Vagina (tissue), 2 donors: ENCODE measurements at regions not wholly inside any gene's neighbourhood (a gene's known extent, or its start where the extent isn't known, plus 50 kb on each side); places are given as distances from the start of the nearest gene placed in this dataset.

ENCODE experiments used
- DNase-seq, 2 donors: peaks; one replicate each; pipeline ENCODE4 v3.0.0-alpha.2; 2017; ENCODE audit errors: extremely low spot score in 2 of 2
- H3K27ac ChIP-seq: fragments of 200-600 bp; sonication (generic); one replicate; pipeline ENCODE4 v1.5.1; 2019
- H3K27me3 ChIP-seq: fragments of 200-600 bp; sonication (generic); one replicate; pipeline ENCODE4 v1.5.1; 2019
- H3K36me3 ChIP-seq, 2 donors: fragments of 200-600 bp; sonication (generic); one replicate each; pipeline ENCODE4 v1.5.1; 2017 to 2019
- H3K4me1 ChIP-seq: fragments of 200-600 bp; sonication (generic); one replicate; pipeline ENCODE4 v1.5.1; 2019
- H3K4me3 ChIP-seq, 2 donors: fragments of 200-600 bp; sonication (generic); 1 replicate in 1 of 2; 2 replicates in 1 of 2; pipeline ENCODE4 v1.5.1; 2016 to 2019
- H3K9me3 ChIP-seq: fragments of 200-600 bp; sonication (generic); one replicate; pipeline ENCODE4 v1.5.1; 2019
- CTCF ChIP-seq, 3 experiments: fragments of 450-650 bp in 2 of 3; fragments of 200-600 bp in 1 of 3; sonication (generic) in 1 of 3; IDR thresholded peaks; one replicate each; pipeline ENCODE4 v1.5.1; 2017 to 2019; ENCODE audit warnings: antibody characterized with exemption in 3 of 3, mild to moderate bottlenecking in 2 of 3, moderate library complexity in 2 of 3
- POLR2A ChIP-seq, 2 donors: fragments of 450-650 bp; IDR thresholded peaks; one replicate each; pipeline ENCODE4 v1.6.1; 2017; ENCODE audit warnings: antibody characterized with exemption in 2 of 2, mild to moderate bottlenecking in 2 of 2, moderate library complexity in 2 of 2
- POLR2AphosphoS5 ChIP-seq, 2 donors: sonication (generic); formaldehyde crosslinking; IDR thresholded peaks; one replicate each; pipeline ENCODE4 v1.9.0; 2017; ENCODE audit warnings: antibody characterized with exemption in 2 of 2, mild to moderate bottlenecking in 2 of 2, low read depth in 1 of 2; ENCODE audit not compliant: insufficient read depth in 1 of 2
- intact Hi-C: fragments of 100-400 bp; cut with DNase I; formaldehyde crosslinking; loops from one replicate; pipeline ENCODE4 v1.15.1; 2023

DNA sequence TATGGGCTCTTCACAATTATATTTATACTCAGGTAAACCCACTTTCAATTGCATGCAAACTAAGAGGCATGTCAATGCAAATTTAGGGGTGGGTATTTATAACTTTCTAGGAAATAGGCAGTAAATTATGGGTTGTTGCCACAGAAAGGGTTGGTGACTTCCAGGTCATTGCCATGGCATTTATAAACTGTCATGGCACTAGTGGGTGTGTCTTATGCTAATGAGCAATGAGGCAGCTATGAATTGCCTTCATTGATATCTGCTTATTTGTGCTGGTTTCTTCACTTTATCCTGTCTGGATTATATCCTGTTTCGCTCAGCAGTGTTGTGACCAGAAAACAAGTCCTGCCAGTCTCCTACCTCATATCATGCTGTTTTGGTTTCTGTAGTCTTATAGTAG, 597.3 kb upstream of the DAB2 start:
- intact Hi-C loops, result no loop called here
- Histone ChIP-seq H3K27me3 (no peaks in the 10 kb centered on the region), H3K36me3 (no peaks in the 10 kb centered on the region), H3K9me3 (no peaks in the 10 kb centered on the region), H3K4me3 (no peak overlapping the region), H3K27ac (no peak overlapping the region), H3K4me1 (no peaks in the 10 kb centered on the region)
- no peak for DNase-seq
- no peak for TF ChIP-seq CTCF (IDR thresholded peaks at IDR 0.05)
- no peak for TF ChIP-seq POLR2AphosphoS5 (IDR thresholded peaks at IDR 0.05; ENCODE audit: insufficient read depth in 1 of 2, low read depth in 1 of 2)
- TF ChIP-seq POLR2A (IDR thresholded peaks at IDR 0.05), result no peak

GRCh38 chr5:40021007-40021406, 596.2 kb upstream of the DAB2 start:
- DNase-seq, result no peak
- intact Hi-C loops, result no loop called here
- Histone ChIP-seq H3K9me3 (no peaks in the 10 kb centered on the region), H3K4me1 (no peaks in the 10 kb centered on the region), H3K36me3 (no peaks in the 10 kb centered on the region), H3K27ac (no peak overlapping the region), H3K4me3 (no peak overlapping the region), H3K27me3 (no peaks in the 10 kb centered on the region)
- TF ChIP-seq POLR2AphosphoS5 (IDR thresholded peaks at IDR 0.05; ENCODE audit: insufficient read depth in 1 of 2, low read depth in 1 of 2) (no peak), POLR2A (IDR thresholded peaks at IDR 0.05) (no peak), CTCF (IDR thresholded peaks at IDR 0.05) (no peak)

GRCh38 chr5:40017918-40018317, 593.1 kb upstream of the DAB2 start:
- no peaks in the 10 kb centered on the region for H3K36me3 ChIP-seq
- H3K27me3 ChIP-seq, result no peaks in the 10 kb centered on the region
- H3K27ac ChIP-seq, result no peak overlapping the region
- no peaks in the 10 kb centered on the region for H3K4me1 ChIP-seq
- TF ChIP-seq CTCF (IDR thresholded peaks at IDR 0.05) (no peak), POLR2A (IDR thresholded peaks at IDR 0.05) (no peak), POLR2AphosphoS5 (IDR thresholded peaks at IDR 0.05; ENCODE audit: insufficient read depth in 1 of 2, low read depth in 1 of 2) (no peak)
- intact Hi-C loops, result no loop called here
- no peaks in the 10 kb centered on the region for H3K9me3 ChIP-seq
- H3K4me3 ChIP-seq, result no peak overlapping the region
- no peak for DNase-seq

DNA sequence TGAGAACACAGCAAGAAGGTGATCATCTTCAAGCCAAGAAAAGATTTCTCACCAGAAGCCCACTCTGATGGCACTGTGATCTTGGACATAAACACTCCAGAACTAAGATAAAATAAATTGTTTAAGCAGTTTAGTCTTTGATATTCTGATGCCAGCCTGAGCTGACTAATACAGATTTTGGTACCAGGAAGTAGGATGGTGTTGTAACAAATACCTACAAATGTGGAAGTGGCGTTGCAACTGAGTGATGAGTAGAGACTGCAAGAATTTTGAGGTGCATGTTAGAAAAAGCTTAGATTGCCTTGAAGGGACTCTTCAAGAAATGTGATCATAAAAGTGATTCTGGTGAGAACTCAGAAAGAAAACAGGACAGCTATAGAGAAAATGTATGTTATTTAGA, 592.4 kb upstream of the DAB2 start:
- intact Hi-C loops, result no loop called here
- no peak for TF ChIP-seq POLR2A (IDR thresholded peaks at IDR 0.05)
- no peak for TF ChIP-seq POLR2AphosphoS5 (IDR thresholded peaks at IDR 0.05; ENCODE audit: insufficient read depth in 1 of 2, low read depth in 1 of 2)
- TF ChIP-seq CTCF (IDR thresholded peaks at IDR 0.05), result no peak
- DNase-seq, result no peak
- no peak overlapping the region for H3K4me3 ChIP-seq
- H3K27ac ChIP-seq, result no peak overlapping the region
- no peaks in the 10 kb centered on the region for H3K27me3 ChIP-seq
- H3K4me1 ChIP-seq, result no peaks in the 10 kb centered on the region
- no peaks in the 10 kb centered on the region for H3K9me3 ChIP-seq
- no peaks in the 10 kb centered on the region for H3K36me3 ChIP-seq

- H3K9me3 ChIP-seq, result no peaks in the 10 kb centered on the region
- H3K27ac ChIP-seq, result no peak overlapping the region
- no peaks in the 10 kb centered on the region for H3K36me3 ChIP-seq
- no peak for TF ChIP-seq POLR2A (IDR thresholded peaks at IDR 0.05)
- no peak for TF ChIP-seq POLR2AphosphoS5 (IDR thresholded peaks at IDR 0.05; ENCODE audit: insufficient read depth in 1 of 2, low read depth in 1 of 2)
- TF ChIP-seq CTCF (IDR thresholded peaks at IDR 0.05), result no peak
- no peaks in the 10 kb centered on the region for H3K27me3 ChIP-seq
- intact Hi-C loops, result no loop called here
- no peak overlapping the region for H3K4me3 ChIP-seq
- H3K4me1 ChIP-seq, result no peaks in the 10 kb centered on the region
- no peak for DNase-seq
These were observed 585.7 kb upstream of the DAB2 start for GRCh38 chr5:40010436-40010835.
